Right lobe of liver (tissue), 4 donors: ENCODE measurements at regions not wholly inside any gene's neighbourhood (a gene's known extent, or its start where the extent isn't known, plus 50 kb on each side); places are given as distances from the start of the nearest gene placed in this dataset.

Experiments used
- POLR2A ChIP-seq: fragments of 450-650 bp; IDR thresholded peaks from one replicate; pipeline ENCODE4 v1.6.1; 2017; ENCODE audit warnings: antibody characterized with exemption, mild to moderate bottlenecking
- TF ChIP-seq, protein P1 (sequence below), 4 donors: fragments of 200-600 bp in 3 of 4; fragments of 450-650 bp in 1 of 4; IDR thresholded peaks; one replicate each; pipeline versions ENCODE4 v1.5.1 to v1.8.0; 2016 to 2022; ENCODE audit warnings: antibody characterized with exemption in 4 of 4, mild to moderate bottlenecking in 2 of 4
- donor health status: DM: no; HTN: no; CAD: no.
- donor health status: DM: no; HTN: no; CAD: no.
- donor health status: DM: no; HTN: yes; CAD: no.

DNA sequence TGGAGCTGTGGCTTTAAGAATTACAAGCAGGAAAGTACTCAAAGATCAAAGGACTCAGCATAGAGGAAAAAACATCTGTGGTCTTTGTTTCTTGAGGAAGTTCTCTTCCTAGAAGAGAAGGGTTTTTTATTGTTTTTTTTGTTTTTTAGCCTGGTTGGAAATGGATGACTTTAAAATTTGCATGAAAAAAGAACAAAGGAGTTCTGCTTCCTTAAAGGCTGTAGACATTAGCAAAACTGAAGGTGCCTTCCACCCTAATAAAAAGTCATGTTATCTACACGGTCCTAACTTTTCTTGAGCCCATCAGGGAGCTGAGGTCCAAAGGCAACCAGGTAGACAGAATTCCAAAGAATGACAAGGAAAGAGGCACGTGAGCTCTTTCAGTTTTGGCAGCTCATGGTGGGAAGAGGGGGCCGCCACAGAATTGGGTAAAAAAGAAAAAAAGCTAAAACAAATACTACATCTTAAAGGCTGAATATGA, 356.6 kb downstream of the SH2D4B start:
- TF ChIP-seq, protein P1, sequence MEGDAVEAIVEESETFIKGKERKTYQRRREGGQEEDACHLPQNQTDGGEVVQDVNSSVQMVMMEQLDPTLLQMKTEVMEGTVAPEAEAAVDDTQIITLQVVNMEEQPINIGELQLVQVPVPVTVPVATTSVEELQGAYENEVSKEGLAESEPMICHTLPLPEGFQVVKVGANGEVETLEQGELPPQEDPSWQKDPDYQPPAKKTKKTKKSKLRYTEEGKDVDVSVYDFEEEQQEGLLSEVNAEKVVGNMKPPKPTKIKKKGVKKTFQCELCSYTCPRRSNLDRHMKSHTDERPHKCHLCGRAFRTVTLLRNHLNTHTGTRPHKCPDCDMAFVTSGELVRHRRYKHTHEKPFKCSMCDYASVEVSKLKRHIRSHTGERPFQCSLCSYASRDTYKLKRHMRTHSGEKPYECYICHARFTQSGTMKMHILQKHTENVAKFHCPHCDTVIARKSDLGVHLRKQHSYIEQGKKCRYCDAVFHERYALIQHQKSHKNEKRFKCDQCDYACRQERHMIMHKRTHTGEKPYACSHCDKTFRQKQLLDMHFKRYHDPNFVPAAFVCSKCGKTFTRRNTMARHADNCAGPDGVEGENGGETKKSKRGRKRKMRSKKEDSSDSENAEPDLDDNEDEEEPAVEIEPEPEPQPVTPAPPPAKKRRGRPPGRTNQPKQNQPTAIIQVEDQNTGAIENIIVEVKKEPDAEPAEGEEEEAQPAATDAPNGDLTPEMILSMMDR (IDR thresholded peaks at IDR 0.05), result no peak
- TF ChIP-seq POLR2A, result no peak
